OCI-LY3 (cell line): ENCODE measurements at regions not wholly inside any gene's neighbourhood (a gene's known extent, or its start where the extent isn't known, plus 50 kb on each side); places are given as distances from the start of the nearest gene placed in this dataset.

ENCODE experiments used
- CTCF ChIP-seq: fragments of 200-600, 300-600 bp; sonication (generic); IDR thresholded peaks from 2 replicates; pipeline ENCODE4 v1.5.1; 2014; ENCODE audit warnings: antibody characterized with exemption, low read length, low read depth
- EZH2phosphoT487 ChIP-seq: fragments of 200-600 bp; shearing (Covaris generic); IDR thresholded peaks from 2 replicates; pipeline ENCODE4 v1.6.1; 2018; ENCODE audit warnings: antibody characterized with exemption, mixed run types, low read depth

GRCh38 chr4:32318926-32319325 is 1598.8 kb downstream of the PCDH7 start:
- TF ChIP-seq CTCF, result no peak
- TF ChIP-seq EZH2phosphoT487, result no peak
